B cell (primary cell): ENCODE measurements at regions not wholly inside any gene's neighbourhood (a gene's known extent, or its start where the extent isn't known, plus 50 kb on each side); places are given as distances from the start of the nearest gene placed in this dataset.

Experiments used
- ATAC-seq: fragments of 200-7000 bp; cut with Tn5 transposase; one replicate; pipeline ENCODE4 v1.10.0; 2021; ENCODE audit warnings: low read depth, mild to moderate bottlenecking, moderate number of reproducible peaks, moderate library complexity
- CTCF ChIA-PET: fragments of 350-600 bp; sonication (Branson Sonifier 250); formaldehyde crosslinking; loops from one replicate; lab custom pipeline; 2021; ENCODE audit warnings: antibody characterized with exemption, inconsistent platforms; lab: Charles Lee
- POLR2A ChIA-PET: fragments of 350-600 bp; sonication (Branson Sonifier 250); formaldehyde crosslinking; loops from one replicate; lab custom pipeline; 2021; ENCODE audit warnings: antibody characterized with exemption; lab: Charles Lee
- DNase-seq: peaks from one replicate; pipeline ENCODE4 v3.0.0; 2013
- H2AFZ ChIP-seq: 2 replicates; pipeline ENCODE4 v1.6.1; 2012; ENCODE audit warnings: mild to moderate bottlenecking, low read depth, low read length; ENCODE audit not compliant: insufficient read depth, poor library complexity, severe bottlenecking
- H3K27ac ChIP-seq, 2 donors: 1 replicate in 1 of 2; 2 replicates in 1 of 2; pipeline ENCODE4 v1.5.1; 2012 to 2013; ENCODE audit warnings: low read length in 2 of 2, mild to moderate bottlenecking in 2 of 2, moderate library complexity in 1 of 2
- H3K27me3 ChIP-seq, 4 experiments: fragments of 200-600 bp in 1 of 4; sonication (generic) in 1 of 4; replicated peaks in 1 of 4; 1 replicate in 2 of 4; 2 replicates in 2 of 4; pipeline versions ENCODE4 v1.6.1 to v1.7.0; 2013 to 2016; ENCODE audit warnings: low read length in 3 of 4, mild to moderate bottlenecking in 2 of 4, mixed read lengths in 1 of 4, moderate library complexity in 1 of 4; ENCODE audit not compliant: insufficient read depth in 4 of 4, control insufficient read depth in 3 of 4; ENCODE audit errors: control extremely low read depth in 1 of 4
- H3K36me3 ChIP-seq, 2 experiments: replicated peaks in 1 of 2; 1 replicate in 1 of 2; 2 replicates in 1 of 2; pipeline versions ENCODE4 v1.6.1 to v1.7.1; 2013; ENCODE audit warnings: low read length in 1 of 2; ENCODE audit not compliant: insufficient read depth in 2 of 2, control insufficient read depth in 1 of 2; ENCODE audit errors: control extremely low read depth in 1 of 2, extremely low read depth in 1 of 2
- H3K4me1 ChIP-seq, 2 donors: fragments of 200-600 bp in 1 of 2; sonication (generic) in 1 of 2; 1 replicate in 1 of 2; 2 replicates in 1 of 2; pipeline versions ENCODE4 v1.5.1 to v1.6.1; 2013 to 2017; ENCODE audit warnings: low read length in 2 of 2; ENCODE audit not compliant: control insufficient read depth in 2 of 2, insufficient read depth in 2 of 2
- H3K4me2 ChIP-seq: replicated peaks from 2 replicates; pipeline ENCODE3; 2012; ENCODE audit warnings: mild to moderate bottlenecking, low read depth, low read length; ENCODE audit not compliant: poor library complexity, severe bottlenecking
- H3K4me3 ChIP-seq, 5 experiments: fragments of 200-600 bp in 1 of 5; sonication (generic) in 1 of 5; 1 replicate in 3 of 5; 2 replicates in 2 of 5; pipeline versions ENCODE4 v1.5.1 to v1.7.0; 2011 to 2016; ENCODE audit warnings: low read length in 4 of 5, mild to moderate bottlenecking in 4 of 5, low read depth in 2 of 5, control low read depth in 1 of 5, moderate library complexity in 1 of 5; ENCODE audit not compliant: insufficient read depth in 1 of 5; ENCODE audit errors: control extremely low read depth in 1 of 5, extremely low read depth in 1 of 5
- H3K79me2 ChIP-seq: fragments of 200-600 bp; sonication (generic); one replicate; pipeline ENCODE4 v1.6.0; 2016; ENCODE audit warnings: low read length; ENCODE audit not compliant: control insufficient read depth, insufficient read depth
- H3K9ac ChIP-seq: fragments of 200-600 bp; sonication (generic); 2 replicates; pipeline ENCODE4 v1.6.1; 2017; ENCODE audit warnings: mild to moderate bottlenecking, low read length, moderate library complexity
- H3K9me3 ChIP-seq, 3 donors: one replicate each; pipeline versions ENCODE4 v1.6.1 to v1.7.1; 2013; ENCODE audit warnings: low read length in 2 of 3; ENCODE audit not compliant: control insufficient read depth in 2 of 3, insufficient read depth in 1 of 3; ENCODE audit errors: control extremely low read depth in 1 of 3
- H4K20me1 ChIP-seq: 2 replicates; pipeline ENCODE4 v1.6.0; 2012; ENCODE audit warnings: mild to moderate bottlenecking, low read length; ENCODE audit not compliant: insufficient read depth, control insufficient read depth, poor library complexity, severe bottlenecking
- H3K27ac Mint-ChIP-seq: one replicate; pipeline ENCODE4 v1.8.0; 2021; ENCODE audit warnings: mixed read lengths
- H3K27me3 Mint-ChIP-seq: one replicate; pipeline ENCODE4 v1.8.0; 2021; ENCODE audit warnings: mixed read lengths
- H3K4me1 Mint-ChIP-seq: one replicate; pipeline ENCODE4 v1.8.0; 2021; ENCODE audit warnings: mixed read lengths
- H3K4me3 Mint-ChIP-seq: one replicate; pipeline ENCODE4 v1.8.0; 2021; ENCODE audit warnings: mixed read lengths
- H3K9me3 Mint-ChIP-seq: one replicate; pipeline ENCODE4 v1.8.0; 2022; ENCODE audit warnings: mixed read lengths; ENCODE audit not compliant: insufficient read depth
- CTCF ChIP-seq: fragments of 200-600 bp; IDR thresholded peaks from one replicate; pipeline ENCODE4 v1.8.0; 2022; ENCODE audit warnings: antibody characterized with exemption, mild to moderate bottlenecking
- EZH2 ChIP-seq: IDR thresholded peaks from 2 replicates; pipeline ENCODE4 v1.6.1; 2012; ENCODE audit warnings: borderline replicate concordance, low read depth, mild to moderate bottlenecking, moderate library complexity, low read length; ENCODE audit not compliant: insufficient read depth, poor library complexity, severe bottlenecking
- WGBS: methylation state at CpG from one replicate; pipeline ENCODE4 v1.1.5; 2013; ENCODE audit warnings: missing lambda C conversion rate; ENCODE audit not compliant: insufficient coverage; 5-methylcytosine and 5-hydroxymethylcytosine counted together
- intact Hi-C: fragments of 100-400 bp; cut with micrococcal nuclease; formaldehyde crosslinking; loops from one replicate; pipeline ENCODE4 v1.10.0; 2022

GRCh38 chr20:6622041-6622440, 145.4 kb upstream of the BMP2 start:
- ChIA-PET CTCF (no interaction called here), POLR2A (no interaction called here)
- ATAC-seq = no peak
- Histone ChIP-seq H3K4me2 (no peak overlapping the region), H3K79me2 (no peaks in the 10 kb centered on the region), H3K4me1 (no peaks in the 10 kb centered on the region), H3K36me3 (no peaks in the 10 kb centered on the region), H3K4me3 (no peak overlapping the region), H2AFZ (no peak overlapping the region), H3K27me3 (no peaks in the 10 kb centered on the region), H3K27ac (no peak overlapping the region), H4K20me1 (no peaks in the 10 kb centered on the region), H3K9ac (no peak overlapping the region), H3K9me3 (no peaks in the 10 kb centered on the region)
- DNase-seq = no peak
- no peak overlapping the region for H3K27ac Mint-ChIP-seq
- no peaks in the 10 kb centered on the region for H3K4me1 Mint-ChIP-seq
- H3K9me3 Mint-ChIP-seq = peaks cover 3% of the 10 kb centered on the region
- TF ChIP-seq CTCF = no peak
- no peak for TF ChIP-seq EZH2
- no peak overlapping the region for H3K4me3 Mint-ChIP-seq
- intact Hi-C loops = no loop called here
- no peaks in the 10 kb centered on the region for H3K27me3 Mint-ChIP-seq

- DNase-seq = no peak
- H3K79me2 ChIP-seq = no peaks in the 10 kb centered on the region
- POLR2A ChIA-PET = no interaction called here
- no peak overlapping the region for H3K4me2 ChIP-seq
- Mint-ChIP-seq H3K4me1 (no peaks in the 10 kb centered on the region), H3K27ac (no peak overlapping the region), H3K9me3 (peaks cover 1% of the 10 kb centered on the region), H3K4me3 (no peak overlapping the region), H3K27me3 (no peaks in the 10 kb centered on the region)
- no peaks in the 10 kb centered on the region for H3K27me3 ChIP-seq
- CTCF ChIA-PET = no interaction called here
- WGBS = no CpG with 5 or more reads among the region's 2 CpGs
- H3K9ac ChIP-seq = no peak overlapping the region
- H3K4me3 ChIP-seq = no peak overlapping the region
- H3K27ac ChIP-seq = no peak overlapping the region
- intact Hi-C loops = no loop called here
- no peaks in the 10 kb centered on the region for H3K36me3 ChIP-seq
- ATAC-seq = no peak
- no peaks in the 10 kb centered on the region for H3K4me1 ChIP-seq
- no peaks in the 10 kb centered on the region for H3K9me3 ChIP-seq
- TF ChIP-seq EZH2 (no peak), CTCF (no peak)
- no peak overlapping the region for H2AFZ ChIP-seq
- H4K20me1 ChIP-seq = no peaks in the 10 kb centered on the region
These were observed 149.4 kb upstream of the BMP2 start for GRCh38 chr20:6618051-6618450.
